ENCODE measurements at regions not wholly inside any gene's neighbourhood (a gene's known extent, or its start where the extent isn't known, plus 50 kb on each side); places are given as distances from the start of the nearest gene placed in this dataset.

DNA sequence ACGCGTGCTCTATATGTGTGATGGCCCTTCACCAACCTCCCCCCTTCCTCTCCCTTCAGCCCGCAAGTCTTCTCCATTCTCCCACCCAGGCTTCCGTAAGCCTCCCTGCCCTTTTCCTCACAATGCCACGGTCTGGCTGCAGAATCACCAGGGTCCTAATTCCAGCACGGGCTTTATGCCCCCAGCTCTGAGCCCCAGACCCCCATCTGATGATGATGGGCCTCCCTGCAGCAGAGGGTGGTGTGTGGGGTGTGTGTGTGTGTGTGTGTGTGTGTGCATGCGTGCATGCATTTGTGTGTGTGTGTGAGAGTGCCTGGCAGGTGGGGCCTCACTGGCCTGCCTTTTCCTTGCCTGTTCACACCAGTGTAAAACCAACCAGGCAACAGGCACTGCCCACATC, 109.9 kb downstream of the OAT start:
- BruUV-seq (replicated peaks) = no TSS peak
- no peak overlapping the region for H3K18ac ChIP-seq (ENCODE audit: low read depth, low read length)
- no peak overlapping the region for H4K91ac ChIP-seq (ENCODE audit: insufficient read depth, low read depth, low read length)
- no peak overlapping the region for H2BK20ac ChIP-seq (ENCODE audit: low read depth, low read length)
- H4K8ac ChIP-seq (ENCODE audit: low read depth in 2 of 2, low read length in 2 of 2) = no peak overlapping the region
- H2BK120ac ChIP-seq (ENCODE audit: low read depth, low read length) = no peak overlapping the region
- H3K23ac ChIP-seq (ENCODE audit: low read depth, low read length) = no peak overlapping the region
- DNase-seq = no peak
- no peaks in the 10 kb centered on the region for H4K20me1 ChIP-seq (ENCODE audit: insufficient read depth, low read length)
- no peaks in the 10 kb centered on the region for H3K27me3 ChIP-seq (ENCODE audit: control insufficient read depth, insufficient read depth, low read length)
- no peak for ATAC-seq (ENCODE audit: low read depth)
- ChIA-PET CTCF (no interaction called here), POLR2A (ENCODE audit: unreplicated experiment) (no interaction called here)
- no peak overlapping the region for H3K4me2 ChIP-seq (ENCODE audit: low read depth, low read length)
- H2AK9ac ChIP-seq (replicated peaks; ENCODE audit: low read depth, low read length, poor library complexity) = no peak overlapping the region
- H2AFZ ChIP-seq (replicated peaks; ENCODE audit: low read length, poor library complexity) = no peak overlapping the region
- H3K4me1 ChIP-seq (ENCODE audit: control insufficient read depth, insufficient read depth, low read length) = no peaks in the 10 kb centered on the region
- H2AK5ac ChIP-seq (ENCODE audit: low read depth, low read length) = no peak overlapping the region
- TF ChIP-seq BHLHE40 (IDR thresholded peaks at IDR 0.05; ENCODE audit: low read depth, low read length) (no peak), RFX5 (IDR thresholded peaks at IDR 0.05; ENCODE audit: low read depth, low read length) (no peak), POLR2A (IDR thresholded peaks at IDR 0.05; ENCODE audit: low read depth, low read length) (no peak), CTCF (conservative IDR thresholded peaks at IDR 0.05; ENCODE audit: low read depth, low read length) (no peak), CHD1 (IDR thresholded peaks at IDR 0.05; ENCODE audit: low read depth, low read length) (no peak), NFE2L2 (IDR thresholded peaks at IDR 0.05; ENCODE audit: low read depth, low read length) (no peak), MAFK (IDR thresholded peaks at IDR 0.05; ENCODE audit: low read depth, low read length) (no peak), MAZ (IDR thresholded peaks at IDR 0.05; ENCODE audit: borderline replicate concordance, low read depth, low read length) (no peak), RCOR1 (IDR thresholded peaks at IDR 0.05; ENCODE audit: insufficient replicate concordance, low read length) (no peak), MXI1 (IDR thresholded peaks at IDR 0.05; ENCODE audit: borderline replicate concordance, low read depth, low read length) (no peak), FOS (IDR thresholded peaks at IDR 0.05; ENCODE audit: low read depth, low read length) (no peak), CEBPB (IDR thresholded peaks at IDR 0.05; ENCODE audit: low read depth, low read length) (no peak), RAD21 (IDR thresholded peaks at IDR 0.05; ENCODE audit: low read length) (no peak), SMC3 (IDR thresholded peaks at IDR 0.05; ENCODE audit: low read depth, low read length) (no peak)
- TF ChIP-seq, protein P1, sequence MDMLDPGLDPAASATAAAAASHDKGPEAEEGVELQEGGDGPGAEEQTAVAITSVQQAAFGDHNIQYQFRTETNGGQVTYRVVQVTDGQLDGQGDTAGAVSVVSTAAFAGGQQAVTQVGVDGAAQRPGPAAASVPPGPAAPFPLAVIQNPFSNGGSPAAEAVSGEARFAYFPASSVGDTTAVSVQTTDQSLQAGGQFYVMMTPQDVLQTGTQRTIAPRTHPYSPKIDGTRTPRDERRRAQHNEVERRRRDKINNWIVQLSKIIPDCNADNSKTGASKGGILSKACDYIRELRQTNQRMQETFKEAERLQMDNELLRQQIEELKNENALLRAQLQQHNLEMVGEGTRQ (IDR thresholded peaks at IDR 0.05; ENCODE audit: low read depth, low read length) = no peak
- TF ChIP-seq, protein P2, sequence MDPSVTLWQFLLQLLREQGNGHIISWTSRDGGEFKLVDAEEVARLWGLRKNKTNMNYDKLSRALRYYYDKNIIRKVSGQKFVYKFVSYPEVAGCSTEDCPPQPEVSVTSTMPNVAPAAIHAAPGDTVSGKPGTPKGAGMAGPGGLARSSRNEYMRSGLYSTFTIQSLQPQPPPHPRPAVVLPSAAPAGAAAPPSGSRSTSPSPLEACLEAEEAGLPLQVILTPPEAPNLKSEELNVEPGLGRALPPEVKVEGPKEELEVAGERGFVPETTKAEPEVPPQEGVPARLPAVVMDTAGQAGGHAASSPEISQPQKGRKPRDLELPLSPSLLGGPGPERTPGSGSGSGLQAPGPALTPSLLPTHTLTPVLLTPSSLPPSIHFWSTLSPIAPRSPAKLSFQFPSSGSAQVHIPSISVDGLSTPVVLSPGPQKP (IDR thresholded peaks at IDR 0.05; ENCODE audit: borderline replicate concordance, low read depth, low read length) = no peak
- in situ Hi-C loops (cut with MboI; ENCODE audit: low sequenced_read_pairs) = no loop called here
- no peak overlapping the region for H4K5ac ChIP-seq (ENCODE audit: low read depth, low read length)
- H3K56ac ChIP-seq (ENCODE audit: extremely low read depth, insufficient read depth, low read length) = no peak overlapping the region
- H3K4ac ChIP-seq (ENCODE audit: low read depth, low read length) = no peak overlapping the region
- no peak overlapping the region for H3K4me3 ChIP-seq (ENCODE audit: insufficient read depth, low read depth, low read length)
- dilution Hi-C loops (cut with HindIII; ENCODE audit: low sequenced_read_pairs, unreplicated experiment) = no loop called here
- H2BK15ac ChIP-seq (ENCODE audit: low read depth, low read length) = no peak overlapping the region
- peaks cover 9% of the 10 kb centered on the region for H3K9me3 ChIP-seq (ENCODE audit: control insufficient read depth, insufficient read depth, low read length)
- no peak overlapping the region for H3K27ac ChIP-seq (ENCODE audit: insufficient read depth, low read length)
- 93% methylated on average over 3 of the region's 7 CpGs; no CpG with 5 or more reads in 1 of the 2 experiments for WGBS, 2 experiments (ENCODE audit: extremely low coverage in 2 of 2, insufficient read length in 1 of 2)
- H3K79me1 ChIP-seq (ENCODE audit: low read depth in 1 of 2, low read length in 2 of 2) = no peaks in the 10 kb centered on the region
- intact Hi-C loops (cut with micrococcal nuclease) = no loop called here
- H3K36me3 ChIP-seq (ENCODE audit: control insufficient read depth, insufficient read depth, low read length) = no peaks in the 10 kb centered on the region
- no peak overlapping the region for H3K14ac ChIP-seq (replicated peaks; ENCODE audit: low read depth, low read length)
- no peak overlapping the region for H3K9ac ChIP-seq (ENCODE audit: low read depth, low read length)
- no peaks in the 10 kb centered on the region for H3K9me1 ChIP-seq (ENCODE audit: insufficient read depth, low read length)
- no peak overlapping the region for H2BK5ac ChIP-seq (ENCODE audit: low read depth, low read length, poor library complexity, severe bottlenecking)
